HepG2 (cell line): ENCODE measurements at regions not wholly inside any gene's neighbourhood (a gene's known extent, or its start where the extent isn't known, plus 50 kb on each side); places are given as distances from the start of the nearest gene placed in this dataset.
A peak's percentile ranks its signal among the peaks of the same experiment; 100 is the strongest.

Source experiments
- ERF ChIP-seq: IDR thresholded peaks from 2 replicates; pipeline ENCODE4 v1.6.1; 2018; ENCODE audit warnings: missing biosample characterization, missing genetic modification reagents
- HOXA5 ChIP-seq: sonication (generic); formaldehyde crosslinking; IDR thresholded peaks from 2 replicates; pipeline ENCODE4 v1.4.0; 2020; ENCODE audit warnings: missing genetic modification reagents
- ISL2 ChIP-seq: sonication (generic); formaldehyde crosslinking; IDR thresholded peaks from 2 replicates; pipeline ENCODE4 v1.5.0; 2020; ENCODE audit warnings: missing genetic modification reagents
- MEIS2 ChIP-seq: sonication (generic); formaldehyde crosslinking; IDR thresholded peaks from 2 replicates; pipeline ENCODE4 v1.9.0; 2021; ENCODE audit warnings: mild to moderate bottlenecking, missing genetic modification reagents
- MTF2 ChIP-seq: sonication (generic); formaldehyde crosslinking; IDR thresholded peaks from 2 replicates; pipeline ENCODE4 v1.5.0; 2020; ENCODE audit warnings: missing genetic modification reagents, borderline replicate concordance
- MZF1 ChIP-seq: sonication (generic); formaldehyde crosslinking; IDR thresholded peaks from 2 replicates; pipeline ENCODE4 v1.8.1; 2023; ENCODE audit warnings: mild to moderate bottlenecking, missing genetic modification reagents, borderline replicate concordance
- NFE2 ChIP-seq: sonication (generic); formaldehyde crosslinking; IDR thresholded peaks from 2 replicates; pipeline ENCODE4 v1.4.0; 2020; ENCODE audit warnings: missing genetic modification reagents
- ONECUT2 ChIP-seq: sonication (generic); formaldehyde crosslinking; IDR thresholded peaks from 2 replicates; pipeline ENCODE4 v1.4.0; 2020; ENCODE audit warnings: missing genetic modification reagents
- ZC3H4 ChIP-seq: sonication (generic); formaldehyde crosslinking; IDR thresholded peaks from 2 replicates; pipeline ENCODE4 v1.4.0; 2020; ENCODE audit warnings: missing genetic modification reagents, borderline replicate concordance
- ZNF205 ChIP-seq: IDR thresholded peaks from 2 replicates; pipeline ENCODE4 v1.6.1; 2018; ENCODE audit warnings: missing biosample characterization, missing genetic modification reagents
- ZNF607 ChIP-seq: sonication (generic); formaldehyde crosslinking; IDR thresholded peaks from 2 replicates; pipeline ENCODE4 v1.5.1; 2020; ENCODE audit warnings: missing genetic modification reagents, mild to moderate bottlenecking, borderline replicate concordance
- ZNF746 ChIP-seq: sonication (generic); formaldehyde crosslinking; IDR thresholded peaks from 2 replicates; pipeline ENCODE4 v1.8.0; 2022; ENCODE audit warnings: mild to moderate bottlenecking, missing genetic modification reagents
- TF ChIP-seq, protein P1 (sequence below): sonication (generic); formaldehyde crosslinking; IDR thresholded peaks from 2 replicates; pipeline ENCODE4 v1.4.0; 2020; ENCODE audit warnings: missing genetic modification reagents
- TF ChIP-seq, protein P2 (sequence below): sonication (generic); formaldehyde crosslinking; IDR thresholded peaks from 2 replicates; pipeline ENCODE4 v1.4.0; 2020; ENCODE audit warnings: missing genetic modification reagents
- TF ChIP-seq, protein P3 (sequence below): sonication (generic); formaldehyde crosslinking; IDR thresholded peaks from 2 replicates; pipeline ENCODE4 v1.5.1; 2020; ENCODE audit warnings: mild to moderate bottlenecking, missing genetic modification reagents
- TF ChIP-seq, protein P4 (sequence below): sonication (generic); formaldehyde crosslinking; conservative IDR thresholded peaks from 2 replicates; pipeline ENCODE4 v1.8.1; 2023; ENCODE audit warnings: missing genetic modification reagents
- TF ChIP-seq, protein P5 (sequence below): sonication (generic); formaldehyde crosslinking; IDR thresholded peaks from 2 replicates; pipeline ENCODE4 v1.4.0; 2020; ENCODE audit warnings: missing genetic modification reagents
- TF ChIP-seq, protein P6 (sequence below): sonication (generic); formaldehyde crosslinking; IDR thresholded peaks from 2 replicates; pipeline ENCODE4 v1.5.1; 2020; ENCODE audit warnings: missing genetic modification reagents, mild to moderate bottlenecking, borderline replicate concordance

DNA sequence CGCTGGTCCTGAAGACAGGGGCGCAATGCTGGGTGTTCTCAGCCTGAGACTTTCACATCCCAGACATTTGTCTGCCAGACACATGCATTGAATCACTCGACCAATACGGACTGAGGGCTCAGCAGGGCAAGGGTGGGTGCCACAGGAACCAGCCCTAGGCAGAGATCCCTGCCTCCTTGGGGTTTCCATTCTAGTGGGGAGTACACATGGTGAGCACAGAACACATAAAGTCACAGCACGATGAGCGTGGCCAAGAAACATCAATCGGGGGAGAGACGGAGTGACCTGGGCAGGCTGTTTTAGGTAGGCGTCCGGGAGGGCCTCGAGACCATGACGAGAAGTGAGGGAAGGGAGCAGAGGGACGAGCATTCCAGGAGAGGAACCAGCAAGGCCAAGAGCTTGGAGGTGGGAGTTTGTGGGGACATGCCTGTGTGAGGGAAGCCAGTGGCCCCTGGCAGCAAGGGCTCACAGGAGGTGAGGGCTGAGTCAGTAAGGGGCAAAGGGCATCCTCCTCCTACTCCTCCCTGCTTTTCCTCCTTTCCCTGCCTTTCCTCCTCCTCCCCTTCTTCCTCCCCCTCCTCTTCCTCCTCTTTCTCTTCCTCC is 126.3 kb upstream of the PEG3 start (continued):
- no peak for TF ChIP-seq ISL2 (CRISPR knock-in tag)
- no peak for TF ChIP-seq MEIS2 (CRISPR knock-in tag)
- TF ChIP-seq, protein P1, sequence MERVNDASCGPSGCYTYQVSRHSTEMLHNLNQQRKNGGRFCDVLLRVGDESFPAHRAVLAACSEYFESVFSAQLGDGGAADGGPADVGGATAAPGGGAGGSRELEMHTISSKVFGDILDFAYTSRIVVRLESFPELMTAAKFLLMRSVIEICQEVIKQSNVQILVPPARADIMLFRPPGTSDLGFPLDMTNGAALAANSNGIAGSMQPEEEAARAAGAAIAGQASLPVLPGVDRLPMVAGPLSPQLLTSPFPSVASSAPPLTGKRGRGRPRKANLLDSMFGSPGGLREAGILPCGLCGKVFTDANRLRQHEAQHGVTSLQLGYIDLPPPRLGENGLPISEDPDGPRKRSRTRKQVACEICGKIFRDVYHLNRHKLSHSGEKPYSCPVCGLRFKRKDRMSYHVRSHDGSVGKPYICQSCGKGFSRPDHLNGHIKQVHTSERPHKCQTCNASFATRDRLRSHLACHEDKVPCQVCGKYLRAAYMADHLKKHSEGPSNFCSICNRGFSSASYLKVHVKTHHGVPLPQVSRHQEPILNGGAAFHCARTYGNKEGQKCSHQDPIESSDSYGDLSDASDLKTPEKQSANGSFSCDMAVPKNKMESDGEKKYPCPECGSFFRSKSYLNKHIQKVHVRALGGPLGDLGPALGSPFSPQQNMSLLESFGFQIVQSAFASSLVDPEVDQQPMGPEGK (CRISPR knock-in tag), result 0 out of 2 replicates have a peak, but pooled peaks have one; percentile 13
- no peak for TF ChIP-seq ERF
- TF ChIP-seq, protein P2, sequence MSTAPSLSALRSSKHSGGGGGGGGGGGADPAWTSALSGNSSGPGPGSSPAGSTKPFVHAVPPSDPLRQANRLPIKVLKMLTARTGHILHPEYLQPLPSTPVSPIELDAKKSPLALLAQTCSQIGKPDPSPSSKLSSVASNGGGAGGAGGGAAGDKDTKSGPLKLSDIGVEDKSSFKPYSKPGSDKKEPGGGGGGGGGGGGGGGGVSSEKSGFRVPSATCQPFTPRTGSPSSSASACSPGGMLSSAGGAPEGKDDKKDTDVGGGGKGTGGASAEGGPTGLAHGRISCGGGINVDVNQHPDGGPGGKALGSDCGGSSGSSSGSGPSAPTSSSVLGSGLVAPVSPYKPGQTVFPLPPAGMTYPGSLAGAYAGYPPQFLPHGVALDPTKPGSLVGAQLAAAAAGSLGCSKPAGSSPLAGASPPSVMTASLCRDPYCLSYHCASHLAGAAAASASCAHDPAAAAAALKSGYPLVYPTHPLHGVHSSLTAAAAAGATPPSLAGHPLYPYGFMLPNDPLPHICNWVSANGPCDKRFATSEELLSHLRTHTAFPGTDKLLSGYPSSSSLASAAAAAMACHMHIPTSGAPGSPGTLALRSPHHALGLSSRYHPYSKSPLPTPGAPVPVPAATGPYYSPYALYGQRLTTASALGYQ, result no peak
- TF ChIP-seq HOXA5 (CRISPR knock-in tag), result no peak
- TF ChIP-seq ZNF607 (CRISPR knock-in tag), result peak; percentile 56; the same call in 1 of the 2 replicates
- 0 out of 2 replicates have a peak, but pooled peaks have one; percentile 41 for TF ChIP-seq ZC3H4
- TF ChIP-seq, protein P3, sequence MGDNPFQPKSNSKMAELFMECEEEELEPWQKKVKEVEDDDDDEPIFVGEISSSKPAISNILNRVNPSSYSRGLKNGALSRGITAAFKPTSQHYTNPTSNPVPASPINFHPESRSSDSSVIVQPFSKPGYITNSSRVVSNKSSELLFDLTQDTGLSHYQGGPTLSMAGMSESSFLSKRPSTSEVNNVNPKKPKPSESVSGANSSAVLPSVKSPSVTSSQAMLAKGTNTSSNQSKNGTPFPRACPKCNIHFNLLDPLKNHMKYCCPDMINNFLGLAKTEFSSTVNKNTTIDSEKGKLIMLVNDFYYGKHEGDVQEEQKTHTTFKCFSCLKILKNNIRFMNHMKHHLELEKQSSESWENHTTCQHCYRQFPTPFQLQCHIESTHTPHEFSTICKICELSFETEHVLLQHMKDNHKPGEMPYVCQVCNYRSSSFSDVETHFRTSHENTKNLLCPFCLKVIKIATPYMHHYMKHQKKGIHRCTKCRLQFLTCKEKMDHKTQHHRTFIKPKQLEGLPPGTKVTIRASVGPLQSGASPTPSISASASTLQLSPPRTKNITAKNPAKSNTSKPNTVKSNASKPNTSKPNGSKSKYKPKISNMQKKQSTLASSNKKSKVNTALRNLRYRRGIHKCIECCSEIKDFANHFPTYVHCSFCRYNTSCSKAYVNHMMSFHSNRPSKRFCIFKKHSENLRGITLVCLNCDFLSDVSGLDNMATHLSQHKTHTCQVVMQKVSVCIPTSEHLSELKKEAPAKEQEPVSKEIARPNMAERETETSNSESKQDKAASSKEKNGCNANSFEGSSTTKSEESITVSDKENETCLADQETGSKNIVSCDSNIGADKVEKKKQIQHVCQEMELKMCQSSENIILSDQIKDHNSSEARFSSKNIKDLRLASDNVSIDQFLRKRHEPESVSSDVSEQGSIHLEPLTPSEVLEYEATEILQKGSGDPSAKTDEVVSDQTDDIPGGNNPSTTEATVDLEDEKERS (CRISPR knock-in tag), result no peak
- no peak for TF ChIP-seq ZNF205 (CRISPR knock-in tag)
- TF ChIP-seq, protein P4, sequence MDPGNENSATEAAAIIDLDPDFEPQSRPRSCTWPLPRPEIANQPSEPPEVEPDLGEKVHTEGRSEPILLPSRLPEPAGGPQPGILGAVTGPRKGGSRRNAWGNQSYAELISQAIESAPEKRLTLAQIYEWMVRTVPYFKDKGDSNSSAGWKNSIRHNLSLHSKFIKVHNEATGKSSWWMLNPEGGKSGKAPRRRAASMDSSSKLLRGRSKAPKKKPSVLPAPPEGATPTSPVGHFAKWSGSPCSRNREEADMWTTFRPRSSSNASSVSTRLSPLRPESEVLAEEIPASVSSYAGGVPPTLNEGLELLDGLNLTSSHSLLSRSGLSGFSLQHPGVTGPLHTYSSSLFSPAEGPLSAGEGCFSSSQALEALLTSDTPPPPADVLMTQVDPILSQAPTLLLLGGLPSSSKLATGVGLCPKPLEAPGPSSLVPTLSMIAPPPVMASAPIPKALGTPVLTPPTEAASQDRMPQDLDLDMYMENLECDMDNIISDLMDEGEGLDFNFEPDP (CRISPR knock-in tag), result no peak
- no peak for TF ChIP-seq ONECUT2
- TF ChIP-seq ZNF746 (CRISPR knock-in tag), result peak; percentile 71
- TF ChIP-seq, protein P5, sequence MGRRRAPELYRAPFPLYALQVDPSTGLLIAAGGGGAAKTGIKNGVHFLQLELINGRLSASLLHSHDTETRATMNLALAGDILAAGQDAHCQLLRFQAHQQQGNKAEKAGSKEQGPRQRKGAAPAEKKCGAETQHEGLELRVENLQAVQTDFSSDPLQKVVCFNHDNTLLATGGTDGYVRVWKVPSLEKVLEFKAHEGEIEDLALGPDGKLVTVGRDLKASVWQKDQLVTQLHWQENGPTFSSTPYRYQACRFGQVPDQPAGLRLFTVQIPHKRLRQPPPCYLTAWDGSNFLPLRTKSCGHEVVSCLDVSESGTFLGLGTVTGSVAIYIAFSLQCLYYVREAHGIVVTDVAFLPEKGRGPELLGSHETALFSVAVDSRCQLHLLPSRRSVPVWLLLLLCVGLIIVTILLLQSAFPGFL (CRISPR knock-in tag), result no peak
- no peak for TF ChIP-seq MZF1
- no peak for TF ChIP-seq MTF2
- TF ChIP-seq NFE2, result no peak
- TF ChIP-seq, protein P6, sequence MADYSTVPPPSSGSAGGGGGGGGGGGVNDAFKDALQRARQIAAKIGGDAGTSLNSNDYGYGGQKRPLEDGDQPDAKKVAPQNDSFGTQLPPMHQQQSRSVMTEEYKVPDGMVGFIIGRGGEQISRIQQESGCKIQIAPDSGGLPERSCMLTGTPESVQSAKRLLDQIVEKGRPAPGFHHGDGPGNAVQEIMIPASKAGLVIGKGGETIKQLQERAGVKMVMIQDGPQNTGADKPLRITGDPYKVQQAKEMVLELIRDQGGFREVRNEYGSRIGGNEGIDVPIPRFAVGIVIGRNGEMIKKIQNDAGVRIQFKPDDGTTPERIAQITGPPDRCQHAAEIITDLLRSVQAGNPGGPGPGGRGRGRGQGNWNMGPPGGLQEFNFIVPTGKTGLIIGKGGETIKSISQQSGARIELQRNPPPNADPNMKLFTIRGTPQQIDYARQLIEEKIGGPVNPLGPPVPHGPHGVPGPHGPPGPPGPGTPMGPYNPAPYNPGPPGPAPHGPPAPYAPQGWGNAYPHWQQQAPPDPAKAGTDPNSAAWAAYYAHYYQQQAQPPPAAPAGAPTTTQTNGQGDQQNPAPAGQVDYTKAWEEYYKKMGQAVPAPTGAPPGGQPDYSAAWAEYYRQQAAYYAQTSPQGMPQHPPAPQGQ (CRISPR knock-in tag), result no peak
